ENCODE measurements at regions not wholly inside any gene's neighbourhood (a gene's known extent, or its start where the extent isn't known, plus 50 kb on each side); places are given as distances from the start of the nearest gene placed in this dataset.

DNA sequence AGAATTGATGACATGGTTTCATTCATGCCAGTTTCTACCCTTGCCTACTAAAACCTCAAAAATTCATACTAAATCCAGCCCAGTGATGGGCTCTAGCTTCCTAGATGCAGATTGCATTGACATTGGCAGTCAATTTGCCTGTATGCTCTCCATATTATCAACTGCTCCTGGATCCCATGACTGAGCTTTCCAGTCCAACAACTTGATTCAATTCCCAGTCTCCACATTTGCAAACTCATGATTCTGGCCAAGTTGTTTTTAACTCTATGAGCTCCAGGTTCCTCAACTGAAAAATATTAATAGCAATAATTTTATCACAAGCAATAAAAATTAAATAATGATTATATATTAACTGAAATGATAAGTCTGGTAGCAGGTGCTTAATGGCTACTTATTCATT, 51.0 kb upstream of the DSC1 start:
- no peak for DNase-seq
- peaks cover 2% of the 10 kb centered on the region for H3K9me3 Mint-ChIP-seq (ENCODE audit: low read depth)
- H3K4me1 Mint-ChIP-seq: no peaks in the 10 kb centered on the region
- no peak overlapping the region for H3K27ac Mint-ChIP-seq
- no peak overlapping the region for H3K4me3 Mint-ChIP-seq
- ATAC-seq: no peak
- POLR2A ChIA-PET: no interaction called here
- H3K36me3 Mint-ChIP-seq (ENCODE audit: low read depth): no peaks in the 10 kb centered on the region
- intact Hi-C loops (cut with DNase I, micrococcal nuclease): no loop called here
- H3K27me3 Mint-ChIP-seq: no peaks in the 10 kb centered on the region
- CTCF ChIA-PET: no interaction called here

DNA sequence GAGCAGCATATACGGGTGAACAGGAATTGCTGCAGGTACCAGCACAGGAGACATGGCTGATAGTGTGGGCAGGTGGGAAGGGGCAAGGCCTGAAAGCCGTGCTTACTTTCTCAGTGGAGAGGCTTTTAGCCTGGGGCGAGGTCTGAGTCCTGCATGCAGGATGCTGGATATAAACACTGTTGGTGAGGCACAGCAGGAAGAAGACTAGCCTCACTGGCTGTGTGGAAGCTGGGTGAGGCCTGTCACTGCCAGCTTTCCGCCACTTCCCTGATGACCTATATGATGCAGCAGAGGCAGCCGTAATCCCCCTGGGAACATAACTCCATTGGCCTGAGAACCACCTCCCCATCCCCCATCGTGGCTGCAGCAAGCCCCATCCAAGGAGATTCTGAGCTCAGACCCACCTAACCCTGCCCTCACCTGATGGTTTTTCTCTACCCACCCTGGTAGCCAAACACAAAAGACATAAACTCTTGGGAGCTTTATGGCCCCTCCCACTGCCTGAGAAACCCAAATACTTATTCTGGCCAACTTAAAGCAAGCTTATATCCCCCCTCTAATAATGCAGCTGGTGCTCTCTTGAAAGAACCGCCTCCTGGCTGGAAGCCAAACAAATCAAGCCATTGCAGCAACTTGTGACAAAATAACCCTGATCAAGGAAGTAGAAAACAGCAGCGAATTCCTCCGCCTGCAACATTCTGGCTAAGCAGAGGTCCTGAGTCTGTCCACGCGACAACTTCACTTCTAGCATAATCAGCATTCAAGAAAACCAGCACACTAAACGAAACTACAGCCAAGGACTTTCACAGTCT, 54.6 kb upstream of the DSC1 start:
- Mint-ChIP-seq H3K27me3 (no peaks in the 10 kb centered on the region), H3K9me3 (ENCODE audit: low read depth) (peaks cover 4% of the 10 kb centered on the region), H3K4me1 (no peaks in the 10 kb centered on the region), H3K36me3 (ENCODE audit: low read depth) (no peaks in the 10 kb centered on the region), H3K4me3 (no peak overlapping the region), H3K27ac (no peak overlapping the region)
- ChIA-PET POLR2A (no interaction called here), CTCF (no interaction called here)
- ATAC-seq: no peak
- intact Hi-C loops (cut with DNase I, micrococcal nuclease): no loop called here
- DNase-seq: no peak

DNA sequence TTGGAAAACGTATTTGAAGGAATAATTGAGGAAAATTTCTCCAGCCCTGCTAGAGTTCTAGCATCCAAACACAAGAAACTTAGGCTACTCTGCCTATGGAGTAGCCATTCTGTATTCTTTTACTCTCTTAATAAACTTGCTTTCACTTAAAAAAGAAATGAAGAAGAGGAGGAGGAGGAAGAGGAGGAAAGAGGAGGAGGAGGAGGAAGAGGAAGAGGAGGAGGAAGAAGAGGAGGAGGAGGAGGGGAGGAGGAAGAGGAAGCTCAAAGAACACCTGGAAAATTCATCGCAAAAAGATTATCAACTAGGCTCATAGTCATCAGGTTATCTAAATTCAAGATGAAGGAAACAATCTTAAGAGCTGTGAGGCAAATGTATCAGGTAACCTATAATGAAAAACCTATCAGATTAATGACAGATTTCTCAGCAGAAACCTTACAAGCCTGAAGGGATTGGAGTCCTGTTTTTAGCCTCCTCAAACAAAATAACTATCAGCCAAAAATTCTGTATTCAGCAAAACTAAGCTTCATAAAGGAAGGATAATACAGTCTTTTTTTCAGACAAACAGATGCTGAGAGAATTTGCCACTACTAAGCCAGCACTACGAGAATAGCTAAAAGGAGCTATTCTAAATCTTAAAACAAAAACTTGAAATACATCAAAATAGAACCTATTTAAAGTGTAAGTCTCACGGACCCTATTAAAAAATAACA, 56.2 kb upstream of the DSC1 start:
- H3K27ac Mint-ChIP-seq: no peak overlapping the region
- no peak for DNase-seq
- CTCF ChIA-PET: no interaction called here
- POLR2A ChIA-PET: no interaction called here
- H3K27me3 Mint-ChIP-seq: no peaks in the 10 kb centered on the region
- no peak for ATAC-seq
- H3K9me3 Mint-ChIP-seq (ENCODE audit: low read depth): peaks cover 3% of the 10 kb centered on the region
- no peaks in the 10 kb centered on the region for H3K36me3 Mint-ChIP-seq (ENCODE audit: low read depth)
- no peak overlapping the region for H3K4me3 Mint-ChIP-seq
- intact Hi-C loops (cut with DNase I, micrococcal nuclease): no loop called here
- no peaks in the 10 kb centered on the region for H3K4me1 Mint-ChIP-seq

DNA sequence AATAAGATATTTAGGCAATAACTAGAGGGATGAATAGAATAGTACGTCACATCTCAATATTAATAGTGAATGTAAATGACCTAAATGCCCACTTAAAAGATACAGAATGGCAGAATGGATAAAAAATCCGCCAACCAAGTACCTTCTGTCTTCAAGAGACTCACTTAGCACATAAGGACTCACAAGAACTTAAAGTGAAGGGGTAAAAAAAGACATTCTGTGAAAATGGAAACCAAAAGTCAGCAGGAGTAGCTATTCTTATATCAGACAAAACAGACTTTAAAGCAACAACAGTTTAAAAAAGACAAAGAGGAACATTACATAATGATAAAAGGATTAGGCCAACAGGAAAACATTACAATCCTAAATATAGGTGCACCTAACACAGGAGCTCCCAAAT, 56.7 kb upstream of the DSC1 start:
- H3K4me3 Mint-ChIP-seq: no peak overlapping the region
- ATAC-seq: no peak
- CTCF ChIA-PET: no interaction called here

DNA sequence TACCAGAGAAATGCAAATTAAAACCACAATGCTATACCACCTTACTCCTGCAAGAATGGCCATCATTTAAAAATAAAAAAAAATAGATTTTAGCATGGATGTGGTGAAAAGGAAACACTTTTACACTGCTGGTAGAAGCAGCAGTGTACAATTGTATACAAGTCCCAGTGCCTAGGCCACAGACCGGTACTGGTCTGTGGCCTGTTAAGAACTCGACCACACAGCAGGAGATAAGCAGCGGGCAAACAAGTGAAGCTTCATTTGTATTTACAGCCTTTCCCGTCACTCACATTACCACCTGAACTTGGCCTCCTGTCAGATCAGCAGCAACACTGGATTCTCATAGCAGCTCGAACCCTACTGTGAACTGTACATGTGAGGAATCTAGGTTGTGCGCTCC, 60.7 kb upstream of the DSC1 start:
- H3K4me3 Mint-ChIP-seq: no peak overlapping the region
- ATAC-seq (no peak), DNase-seq (no peak)
- CTCF ChIA-PET: interaction anchor here (0.8 kb wide), 1 partner anchor 628 kb away, joined by 3 read pairs; no protein-coding TSS in a partner anchor
- no peaks in the 10 kb centered on the region for H3K4me1 Mint-ChIP-seq
- no peaks in the 10 kb centered on the region for H3K27me3 Mint-ChIP-seq
- POLR2A ChIA-PET: no interaction called here
- no peaks in the 10 kb centered on the region for H3K36me3 Mint-ChIP-seq (ENCODE audit: low read depth)
- peaks cover 3% of the 10 kb centered on the region for H3K9me3 Mint-ChIP-seq (ENCODE audit: low read depth)
- H3K27ac Mint-ChIP-seq: no peak overlapping the region
- intact Hi-C loops (cut with DNase I, micrococcal nuclease): no loop called here

More for the DNA sequence above, 56.7 kb upstream of the DSC1 start:
- Mint-ChIP-seq H3K4me1 (no peaks in the 10 kb centered on the region), H3K36me3 (ENCODE audit: low read depth) (no peaks in the 10 kb centered on the region), H3K9me3 (ENCODE audit: low read depth) (peaks cover 3% of the 10 kb centered on the region), H3K27me3 (no peaks in the 10 kb centered on the region), H3K27ac (no peak overlapping the region)
- no peak for DNase-seq
- POLR2A ChIA-PET: no interaction called here
- intact Hi-C loops (cut with DNase I, micrococcal nuclease): no loop called here

DNA sequence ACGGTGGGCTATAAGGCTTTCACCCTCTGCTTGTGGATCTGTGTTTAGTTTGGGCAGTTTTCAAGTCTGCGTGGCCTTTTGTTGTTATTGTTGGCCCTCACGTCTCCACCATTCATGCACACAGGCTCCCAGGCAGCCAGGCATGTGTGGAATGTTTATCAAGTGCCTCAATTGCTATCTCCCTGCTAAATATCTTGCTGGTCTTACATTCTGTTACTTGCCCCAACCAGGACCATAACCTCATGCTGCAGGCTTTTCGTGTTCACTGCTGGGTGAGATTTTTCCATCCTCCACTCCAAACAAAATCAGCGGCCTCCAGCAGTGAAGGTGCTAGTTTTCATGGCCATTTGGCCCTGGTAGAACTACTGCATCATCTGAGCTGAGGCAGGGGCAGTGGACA, 63.0 kb upstream of the DSC1 start:
- Mint-ChIP-seq H3K36me3 (ENCODE audit: low read depth) (no peaks in the 10 kb centered on the region), H3K27me3 (no peaks in the 10 kb centered on the region), H3K4me3 (no peak overlapping the region), H3K27ac (no peak overlapping the region), H3K9me3 (ENCODE audit: low read depth) (peaks cover 3% of the 10 kb centered on the region), H3K4me1 (no peaks in the 10 kb centered on the region)
- intact Hi-C loops (cut with DNase I, micrococcal nuclease): no loop called here
- ATAC-seq (no peak), DNase-seq (no peak)
- POLR2A ChIA-PET: no interaction called here
- CTCF ChIA-PET: no interaction called here

DNA sequence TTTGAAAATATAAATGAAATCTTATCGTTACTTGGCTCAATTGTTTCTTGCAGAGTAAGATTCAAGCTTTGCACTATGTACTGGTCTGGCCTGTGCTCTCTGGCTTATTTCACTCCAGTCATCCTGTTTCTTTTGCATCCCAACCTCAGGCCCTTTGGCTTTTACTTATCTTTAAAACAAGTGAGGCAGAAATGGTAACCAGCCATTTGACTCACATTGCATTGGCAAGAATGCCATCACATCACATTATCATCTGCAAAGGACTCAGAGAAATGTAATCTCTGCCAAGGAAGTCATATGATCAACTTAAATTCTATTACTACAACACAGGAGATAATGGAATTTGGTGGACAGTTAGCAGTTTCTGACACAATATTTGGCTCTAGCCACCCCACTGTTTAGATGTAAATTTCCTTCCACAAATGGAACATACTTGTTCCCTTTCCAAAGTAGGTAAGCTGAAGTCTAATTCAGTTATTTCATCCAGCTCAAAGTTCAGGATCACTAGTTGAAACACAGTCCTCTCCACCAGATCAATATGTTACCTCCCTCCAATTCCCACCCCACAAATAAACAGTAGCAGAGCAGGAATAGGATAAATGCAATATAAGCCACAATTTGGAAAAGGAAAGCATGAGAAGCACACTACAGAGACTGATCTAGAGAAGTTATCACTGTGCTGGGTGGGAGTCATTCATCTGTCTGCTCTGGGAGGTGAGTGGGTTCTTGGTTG, 65.0 kb upstream of the DSC1 start:
- H3K27me3 Mint-ChIP-seq: no peaks in the 10 kb centered on the region
- ChIA-PET CTCF (no interaction called here), POLR2A (no interaction called here)
- H3K36me3 Mint-ChIP-seq (ENCODE audit: low read depth): no peaks in the 10 kb centered on the region
- H3K27ac Mint-ChIP-seq: no peak overlapping the region
- no peak overlapping the region for H3K4me3 Mint-ChIP-seq
- no peaks in the 10 kb centered on the region for H3K9me3 Mint-ChIP-seq (ENCODE audit: low read depth)
- no peaks in the 10 kb centered on the region for H3K4me1 Mint-ChIP-seq
- ATAC-seq (no peak), DNase-seq (no peak)
- intact Hi-C loops (cut with DNase I, micrococcal nuclease): no loop called here

DNA sequence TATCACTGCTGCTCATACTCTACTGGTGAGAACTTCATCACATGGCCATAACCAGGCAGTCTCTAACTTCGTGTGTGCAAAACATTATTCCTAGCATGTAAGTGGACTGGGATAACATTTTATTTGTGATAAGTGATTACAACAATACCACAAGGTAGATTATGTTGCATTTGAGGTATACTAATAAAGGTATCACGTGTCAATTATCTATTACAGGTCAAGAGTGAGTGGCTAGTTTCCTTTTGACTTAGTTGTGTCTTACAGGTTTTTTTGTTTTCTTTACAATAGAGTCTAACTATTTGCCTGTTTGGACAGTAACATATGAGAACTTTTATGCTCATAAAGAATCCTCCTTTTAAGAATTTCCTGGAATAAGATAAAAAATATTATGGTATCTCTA, 67.2 kb upstream of the DSC1 start:
- ChIA-PET CTCF (no interaction called here), POLR2A (no interaction called here)
- no peaks in the 10 kb centered on the region for H3K36me3 Mint-ChIP-seq (ENCODE audit: low read depth)
- no peaks in the 10 kb centered on the region for H3K27me3 Mint-ChIP-seq
- DNase-seq (no peak), ATAC-seq (no peak)
- H3K4me3 Mint-ChIP-seq: no peak overlapping the region
- intact Hi-C loops (cut with DNase I, micrococcal nuclease): no loop called here
- no peak overlapping the region for H3K27ac Mint-ChIP-seq
- H3K4me1 Mint-ChIP-seq: no peaks in the 10 kb centered on the region
- H3K9me3 Mint-ChIP-seq (ENCODE audit: low read depth): no peaks in the 10 kb centered on the region

DNA sequence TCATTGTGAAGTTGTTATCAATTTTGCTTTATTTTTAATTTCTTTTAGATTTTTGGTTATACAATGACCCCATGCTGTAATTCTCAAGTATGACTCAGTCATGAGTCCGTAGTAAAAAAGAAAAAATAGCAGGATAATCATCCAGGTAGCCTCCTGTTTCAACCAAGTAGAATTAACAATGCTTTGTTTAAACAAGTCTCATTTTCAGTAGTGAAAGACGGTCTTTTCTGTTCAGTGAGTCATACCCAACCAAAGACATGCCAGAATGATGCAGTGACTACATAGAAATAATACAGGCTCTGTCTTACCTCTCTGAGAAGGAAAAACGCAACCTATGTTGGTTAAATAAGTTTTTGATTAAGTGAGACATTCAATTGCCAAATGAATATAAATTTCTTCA, 67.8 kb upstream of the DSC1 start:
- Mint-ChIP-seq H3K27me3 (no peaks in the 10 kb centered on the region), H3K4me1 (no peaks in the 10 kb centered on the region), H3K27ac (no peak overlapping the region), H3K9me3 (ENCODE audit: low read depth) (no peaks in the 10 kb centered on the region), H3K4me3 (no peak overlapping the region), H3K36me3 (ENCODE audit: low read depth) (no peaks in the 10 kb centered on the region)
- ChIA-PET CTCF (no interaction called here), POLR2A (no interaction called here)
- DNase-seq (no peak), ATAC-seq (no peak)
- intact Hi-C loops (cut with DNase I, micrococcal nuclease): no loop called here

DNA sequence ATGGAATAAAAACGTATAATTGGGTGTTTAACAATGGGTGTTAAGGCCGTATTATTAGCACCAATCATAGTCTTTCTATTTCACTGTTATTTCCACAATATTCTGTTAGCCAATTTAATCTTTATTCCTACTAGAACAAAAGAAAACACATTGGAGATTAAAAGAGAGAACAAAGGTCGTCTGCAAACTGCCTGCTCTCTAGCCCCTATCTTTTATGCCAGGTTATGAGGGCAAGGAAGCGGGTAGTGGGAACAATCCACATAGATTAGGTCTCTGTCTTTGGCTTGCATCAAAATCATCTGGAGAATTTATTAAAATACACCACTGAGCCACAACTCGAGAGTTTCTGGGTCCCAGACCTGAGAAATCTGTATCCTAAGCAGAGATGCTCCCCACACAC, 69.4 kb upstream of the DSC1 start:
- H3K4me3 Mint-ChIP-seq: no peak overlapping the region
- H3K27me3 Mint-ChIP-seq: no peaks in the 10 kb centered on the region
- ChIA-PET CTCF (no interaction called here), POLR2A (no interaction called here)
- no peak overlapping the region for H3K27ac Mint-ChIP-seq
- ATAC-seq (no peak), DNase-seq (no peak)
- no peaks in the 10 kb centered on the region for H3K9me3 Mint-ChIP-seq (ENCODE audit: low read depth)
- intact Hi-C loops (cut with DNase I, micrococcal nuclease): no loop called here
- H3K36me3 Mint-ChIP-seq (ENCODE audit: low read depth): no peaks in the 10 kb centered on the region
- no peaks in the 10 kb centered on the region for H3K4me1 Mint-ChIP-seq

DNA sequence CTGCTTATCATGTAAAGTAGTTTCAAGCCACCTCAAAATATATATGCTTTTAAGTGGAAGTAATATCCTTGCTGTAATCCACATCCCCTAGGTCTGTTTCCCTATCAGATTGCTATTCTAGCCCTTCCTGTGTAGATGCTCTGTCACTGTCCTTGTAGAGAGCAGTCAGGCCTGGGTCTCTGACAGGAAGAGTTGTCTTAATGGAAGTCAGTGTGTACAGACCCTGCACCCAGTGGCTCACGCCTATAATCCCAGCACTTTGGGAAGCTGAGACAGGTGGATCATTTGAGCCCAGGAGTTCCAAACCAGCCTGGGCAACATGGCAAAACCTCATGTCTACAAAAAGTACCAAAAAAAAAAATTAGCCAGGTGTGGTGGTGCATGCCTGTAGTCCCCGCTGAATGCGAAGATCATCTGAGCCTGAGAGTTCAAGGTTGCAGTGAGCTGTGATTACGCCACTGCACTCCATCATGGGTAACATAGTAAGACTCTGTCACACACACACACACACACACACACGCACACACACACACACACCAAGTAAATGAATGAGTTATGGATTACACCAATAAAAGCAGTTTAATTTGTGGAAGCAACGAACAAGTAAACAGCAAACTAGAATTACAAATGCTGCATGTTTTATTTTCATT, 70.2 kb upstream of the DSC1 start:
- no peak for DNase-seq
- CTCF ChIA-PET: interaction anchor here (1.0 kb wide), 1 partner anchor 12 kb away, joined by 3 read pairs; no protein-coding TSS in a partner anchor

More for the DNA sequence above, 70.2 kb upstream of the DSC1 start:
- no peaks in the 10 kb centered on the region for H3K4me1 Mint-ChIP-seq
- H3K36me3 Mint-ChIP-seq (ENCODE audit: low read depth): no peaks in the 10 kb centered on the region
- intact Hi-C loops (cut with DNase I, micrococcal nuclease): no loop called here
- no peak overlapping the region for H3K4me3 Mint-ChIP-seq
- ATAC-seq: no peak
- H3K9me3 Mint-ChIP-seq (ENCODE audit: low read depth): no peaks in the 10 kb centered on the region
- POLR2A ChIA-PET: no interaction called here
- H3K27ac Mint-ChIP-seq: no peak overlapping the region
- no peaks in the 10 kb centered on the region for H3K27me3 Mint-ChIP-seq
